DMS53 treated with DMSO at 0.1 percent for 48 hours (cell line): ENCODE measurements at regions not wholly inside any gene's neighbourhood (a gene's known extent, or its start where the extent isn't known, plus 50 kb on each side); places are given as distances from the start of the nearest gene placed in this dataset.

ENCODE experiments used
- DNase-seq: peaks from one replicate; lab custom pipeline; 2025; ENCODE audit not compliant: unreplicated experiment; lab: John Stamatoyannopoulos, UW

GRCh38 chr5:175116466-175117048, 327.4 kb downstream of the DRD1 start:
- no peak for DNase-seq

GRCh38 chr5:175115831-175116230, 328.2 kb downstream of the DRD1 start:
- DNase-seq: no peak

GRCh38 chr5:175113947-175114346, 330.0 kb downstream of the DRD1 start:
- DNase-seq: no peak

GRCh38 chr5:175109058-175109755, 334.8 kb downstream of the DRD1 start:
- no peak for DNase-seq

GRCh38 chr5:175107865-175108264, 336.1 kb downstream of the DRD1 start:
- DNase-seq: no peak

GRCh38 chr5:175107028-175107588, 336.9 kb downstream of the DRD1 start:
- DNase-seq: no peak

- no peak for DNase-seq
These were observed 339.3 kb downstream of the DRD1 start for GRCh38 chr5:175104677-175105076.

GRCh38 chr5:175103746-175104145, 340.2 kb downstream of the DRD1 start:
- no peak for DNase-seq

- no peak for DNase-seq
These were observed 341.3 kb downstream of the DRD1 start for GRCh38 chr5:175102717-175103116.

- no peak for DNase-seq
These were observed 345.7 kb downstream of the DRD1 start for GRCh38 chr5:175098301-175098700.

GRCh38 chr5:175096469-175097165, 347.4 kb downstream of the DRD1 start:
- DNase-seq: no peak

- no peak for DNase-seq
These were observed 349.5 kb downstream of the DRD1 start for GRCh38 chr5:175094461-175094860.

- DNase-seq: no peak
These were observed 351.3 kb downstream of the DRD1 start for GRCh38 chr5:175092691-175093090.

GRCh38 chr5:175088963-175089362, 355.0 kb downstream of the DRD1 start:
- DNase-seq: no peak

GRCh38 chr5:175082866-175083590, 358.6 kb downstream of the MSX2 start:
- no peak for DNase-seq

- no peak for DNase-seq
These were observed 358.0 kb downstream of the MSX2 start for GRCh38 chr5:175082346-175082745.

GRCh38 chr5:175079707-175080106, 355.3 kb downstream of the MSX2 start:
- no peak for DNase-seq

- no peak for DNase-seq
These were observed 345.9 kb downstream of the MSX2 start for GRCh38 chr5:175070283-175070682.

GRCh38 chr5:175060257-175060656, 335.9 kb downstream of the MSX2 start:
- DNase-seq: no peak

GRCh38 chr5:175059687-175060211, 335.4 kb downstream of the MSX2 start:
- peak; percentile 51 for DNase-seq

GRCh38 chr5:175056831-175057230, 332.4 kb downstream of the MSX2 start:
- no peak for DNase-seq
